ENCODE measurements at regions not wholly inside any gene's neighbourhood (a gene's known extent, or its start where the extent isn't known, plus 50 kb on each side); places are given as distances from the start of the nearest gene placed in this dataset.

DNA sequence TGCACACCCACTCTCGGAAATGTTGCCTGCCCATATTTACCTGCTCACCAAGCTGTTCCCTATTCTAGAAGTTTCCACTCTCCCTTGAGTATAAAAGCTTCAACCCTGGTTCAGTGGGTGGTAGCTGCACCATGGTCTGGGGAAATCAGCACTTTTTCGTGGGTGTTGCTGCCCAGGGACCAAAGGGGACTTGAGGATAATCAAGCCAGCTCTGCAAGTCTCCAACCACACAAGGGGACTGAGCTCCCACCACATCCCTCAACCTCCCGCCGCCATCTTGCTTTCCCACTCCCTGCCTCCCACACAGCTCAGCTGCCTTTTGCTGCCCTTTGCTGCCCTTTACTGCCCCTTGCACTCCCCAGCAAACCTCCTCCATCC lies 210.0 kb downstream of the AUH start:
- TF ChIP-seq, protein P1, sequence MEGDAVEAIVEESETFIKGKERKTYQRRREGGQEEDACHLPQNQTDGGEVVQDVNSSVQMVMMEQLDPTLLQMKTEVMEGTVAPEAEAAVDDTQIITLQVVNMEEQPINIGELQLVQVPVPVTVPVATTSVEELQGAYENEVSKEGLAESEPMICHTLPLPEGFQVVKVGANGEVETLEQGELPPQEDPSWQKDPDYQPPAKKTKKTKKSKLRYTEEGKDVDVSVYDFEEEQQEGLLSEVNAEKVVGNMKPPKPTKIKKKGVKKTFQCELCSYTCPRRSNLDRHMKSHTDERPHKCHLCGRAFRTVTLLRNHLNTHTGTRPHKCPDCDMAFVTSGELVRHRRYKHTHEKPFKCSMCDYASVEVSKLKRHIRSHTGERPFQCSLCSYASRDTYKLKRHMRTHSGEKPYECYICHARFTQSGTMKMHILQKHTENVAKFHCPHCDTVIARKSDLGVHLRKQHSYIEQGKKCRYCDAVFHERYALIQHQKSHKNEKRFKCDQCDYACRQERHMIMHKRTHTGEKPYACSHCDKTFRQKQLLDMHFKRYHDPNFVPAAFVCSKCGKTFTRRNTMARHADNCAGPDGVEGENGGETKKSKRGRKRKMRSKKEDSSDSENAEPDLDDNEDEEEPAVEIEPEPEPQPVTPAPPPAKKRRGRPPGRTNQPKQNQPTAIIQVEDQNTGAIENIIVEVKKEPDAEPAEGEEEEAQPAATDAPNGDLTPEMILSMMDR (IDR thresholded peaks at IDR 0.05) = no peak
- TF ChIP-seq POLR2A (IDR thresholded peaks at IDR 0.05) (no peak), EP300 (IDR thresholded peaks at IDR 0.05) (no peak)
